ENCODE measurements at regions not wholly inside any gene's neighbourhood (a gene's known extent, or its start where the extent isn't known, plus 50 kb on each side); places are given as distances from the start of the nearest gene placed in this dataset.

DNA sequence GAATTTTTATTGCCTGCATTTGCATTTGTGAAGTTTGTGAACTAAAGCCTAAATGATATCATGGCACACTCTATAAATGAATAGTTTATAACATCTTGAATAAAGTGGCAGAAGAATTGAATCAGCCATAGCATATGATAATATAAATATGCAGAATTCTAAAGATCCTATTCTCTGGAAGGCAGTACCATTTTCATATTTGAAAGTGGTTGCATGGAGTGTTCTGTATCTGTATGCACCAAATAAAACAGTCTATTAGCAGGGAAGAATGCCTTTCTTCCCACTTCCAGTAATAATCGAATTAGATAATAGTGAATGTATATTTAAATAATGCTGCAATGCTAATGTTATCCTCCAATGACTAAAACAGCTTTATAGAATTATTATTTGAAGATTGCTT lies 57.9 kb upstream of the TRIM67 start:
- Mint-ChIP-seq H3K4me3 (no peak overlapping the region), H3K36me3 (ENCODE audit: low read depth) (no peaks in the 10 kb centered on the region), H3K27me3 (ENCODE audit: low read depth) (peaks cover 13% of the 10 kb centered on the region), H3K27ac (ENCODE audit: unreplicated experiment) (no peak overlapping the region), H3K4me1 (peaks cover 4% of the 10 kb centered on the region), H3K9me3 (peaks cover 3% of the 10 kb centered on the region)
- TF ChIP-seq, protein P1, sequence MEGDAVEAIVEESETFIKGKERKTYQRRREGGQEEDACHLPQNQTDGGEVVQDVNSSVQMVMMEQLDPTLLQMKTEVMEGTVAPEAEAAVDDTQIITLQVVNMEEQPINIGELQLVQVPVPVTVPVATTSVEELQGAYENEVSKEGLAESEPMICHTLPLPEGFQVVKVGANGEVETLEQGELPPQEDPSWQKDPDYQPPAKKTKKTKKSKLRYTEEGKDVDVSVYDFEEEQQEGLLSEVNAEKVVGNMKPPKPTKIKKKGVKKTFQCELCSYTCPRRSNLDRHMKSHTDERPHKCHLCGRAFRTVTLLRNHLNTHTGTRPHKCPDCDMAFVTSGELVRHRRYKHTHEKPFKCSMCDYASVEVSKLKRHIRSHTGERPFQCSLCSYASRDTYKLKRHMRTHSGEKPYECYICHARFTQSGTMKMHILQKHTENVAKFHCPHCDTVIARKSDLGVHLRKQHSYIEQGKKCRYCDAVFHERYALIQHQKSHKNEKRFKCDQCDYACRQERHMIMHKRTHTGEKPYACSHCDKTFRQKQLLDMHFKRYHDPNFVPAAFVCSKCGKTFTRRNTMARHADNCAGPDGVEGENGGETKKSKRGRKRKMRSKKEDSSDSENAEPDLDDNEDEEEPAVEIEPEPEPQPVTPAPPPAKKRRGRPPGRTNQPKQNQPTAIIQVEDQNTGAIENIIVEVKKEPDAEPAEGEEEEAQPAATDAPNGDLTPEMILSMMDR (conservative IDR thresholded peaks at IDR 0.05), result no peak
- no peak for DNase-seq (ENCODE audit: low read depth, low spot score)

DNA sequence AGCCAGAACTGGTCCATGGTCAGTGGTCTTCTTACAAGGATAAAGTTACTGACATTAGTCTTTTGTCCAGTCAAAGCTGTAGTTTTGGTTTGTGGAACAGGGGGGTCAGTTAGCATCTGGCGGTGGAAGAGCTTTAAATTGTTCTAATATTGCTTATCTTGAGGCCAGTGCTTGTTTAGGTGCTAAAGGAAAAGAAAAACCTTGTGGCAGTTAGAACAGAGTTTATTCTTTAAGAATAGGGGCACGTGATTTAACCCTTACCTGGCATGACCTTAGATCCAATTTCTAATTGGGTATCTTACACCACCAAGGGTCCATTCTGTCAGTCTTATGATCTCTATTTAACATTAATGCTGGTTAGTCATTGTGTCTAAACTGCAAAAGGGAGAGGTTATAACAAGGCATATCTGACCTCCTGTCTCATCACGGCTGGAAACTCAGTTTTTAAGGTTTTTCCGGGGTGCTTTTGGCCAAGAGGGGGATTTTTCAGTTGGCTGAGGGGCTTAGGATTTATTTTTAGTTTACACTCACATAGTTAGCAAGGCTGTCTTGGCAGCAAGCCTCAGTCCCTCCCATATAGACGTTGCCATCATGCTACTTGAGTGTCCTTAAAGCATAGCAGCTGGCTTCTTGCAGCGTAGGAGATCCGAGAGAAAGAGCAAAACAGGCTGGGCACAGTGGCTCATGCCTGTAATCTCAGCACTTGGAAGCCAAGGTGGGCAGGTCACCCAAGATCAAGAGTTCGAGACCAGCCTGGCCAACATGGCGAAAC lies 60.1 kb upstream of the FAM89A start:
- no peaks in the 10 kb centered on the region for H3K4me1 Mint-ChIP-seq
- TF ChIP-seq, protein P1 (conservative IDR thresholded peaks at IDR 0.05), result no peak
- H3K4me3 Mint-ChIP-seq, result no peak overlapping the region
- H3K27me3 Mint-ChIP-seq (ENCODE audit: low read depth), result peaks cover 32% of the 10 kb centered on the region
- no peak for DNase-seq (ENCODE audit: low read depth, low spot score)
- peaks cover 3% of the 10 kb centered on the region for H3K9me3 Mint-ChIP-seq
- peak overlapping the region; percentile 89 for H3K27ac Mint-ChIP-seq (ENCODE audit: unreplicated experiment)
- H3K36me3 Mint-ChIP-seq (ENCODE audit: low read depth), result no peaks in the 10 kb centered on the region

DNA sequence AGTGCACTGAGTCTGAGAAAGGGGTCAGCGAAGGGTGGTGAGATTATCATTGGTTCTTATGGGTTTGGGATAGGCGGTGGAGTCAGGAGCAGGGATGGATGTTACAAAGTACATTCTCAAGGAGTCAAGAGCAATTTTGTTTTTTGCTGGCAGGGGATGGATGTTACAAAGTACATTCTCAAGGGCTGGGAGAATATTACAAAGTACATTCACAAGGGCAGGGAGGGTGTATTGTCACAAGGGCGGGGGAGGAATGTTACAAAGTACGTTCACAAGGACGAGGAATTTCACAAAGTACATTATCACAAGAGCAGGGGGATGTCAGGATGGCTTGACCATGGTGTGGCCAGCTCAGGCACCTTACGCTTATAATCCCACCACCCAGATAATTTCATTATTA lies 59.3 kb upstream of the FAM89A start:
- Mint-ChIP-seq H3K27ac (ENCODE audit: unreplicated experiment) (no peak overlapping the region), H3K4me1 (peaks cover 6% of the 10 kb centered on the region), H3K27me3 (ENCODE audit: low read depth) (peaks cover 32% of the 10 kb centered on the region), H3K9me3 (peaks cover 3% of the 10 kb centered on the region), H3K36me3 (ENCODE audit: low read depth) (no peaks in the 10 kb centered on the region), H3K4me3 (no peak overlapping the region)
- TF ChIP-seq, protein P1 (conservative IDR thresholded peaks at IDR 0.05), result no peak
- no peak for DNase-seq (ENCODE audit: low read depth, low spot score)

DNA sequence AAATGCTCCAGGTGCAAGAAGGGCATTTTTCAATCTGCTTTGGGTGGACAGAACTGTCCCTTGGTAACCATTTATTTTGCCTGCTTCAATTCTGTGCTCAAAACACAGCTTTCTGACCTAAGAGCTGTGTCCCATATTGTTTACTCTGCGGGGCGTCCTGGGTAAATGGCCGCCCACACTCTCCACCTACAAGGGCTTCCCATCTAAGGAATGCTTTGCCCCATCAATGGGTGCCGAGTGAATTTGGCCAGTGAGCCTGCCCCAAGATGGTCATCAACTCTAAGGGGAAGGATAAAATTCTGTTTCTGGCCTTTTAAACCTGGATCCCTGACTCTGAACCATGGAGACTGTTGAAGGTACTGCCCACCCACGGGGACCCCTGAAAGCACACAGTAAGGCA lies 55.5 kb upstream of the FAM89A start:
- Mint-ChIP-seq H3K4me3 (no peak overlapping the region), H3K9me3 (peaks cover 3% of the 10 kb centered on the region), H3K4me1 (peaks cover 27% of the 10 kb centered on the region), H3K27me3 (ENCODE audit: low read depth) (peaks cover 36% of the 10 kb centered on the region), H3K27ac (ENCODE audit: unreplicated experiment) (no peak overlapping the region), H3K36me3 (ENCODE audit: low read depth) (no peaks in the 10 kb centered on the region)
- DNase-seq (ENCODE audit: low read depth, low spot score), result no peak
- TF ChIP-seq, protein P1 (conservative IDR thresholded peaks at IDR 0.05), result no peak

GRCh38 chr1:231094421-231094820 lies 54.4 kb upstream of the FAM89A start:
- TF ChIP-seq, protein P1 (conservative IDR thresholded peaks at IDR 0.05), result no peak
- DNase-seq (ENCODE audit: low read depth, low spot score), result no peak
- Mint-ChIP-seq H3K4me1 (peaks cover 27% of the 10 kb centered on the region), H3K36me3 (ENCODE audit: low read depth) (no peaks in the 10 kb centered on the region), H3K4me3 (no peak overlapping the region), H3K27ac (ENCODE audit: unreplicated experiment) (peak overlapping the region; percentile 67), H3K27me3 (ENCODE audit: low read depth) (peaks cover 34% of the 10 kb centered on the region), H3K9me3 (no peaks in the 10 kb centered on the region)

All from neural crest cell (in vitro differentiated cells).